CD8-positive, alpha-beta memory T cell (primary cell): ENCODE measurements at regions not wholly inside any gene's neighbourhood (a gene's known extent, or its start where the extent isn't known, plus 50 kb on each side); places are given as distances from the start of the nearest gene placed in this dataset.

ENCODE experiments used
- CTCF ChIA-PET: fragments of 350-600 bp; sonication (Branson Sonifier 250); formaldehyde crosslinking; loops from one replicate; lab custom pipeline; 2021; ENCODE audit warnings: antibody characterized with exemption; lab: Charles Lee
- POLR2A ChIA-PET: fragments of 350-600 bp; sonication (Branson Sonifier 250); formaldehyde crosslinking; loops from one replicate; lab custom pipeline; 2021; ENCODE audit warnings: antibody characterized with exemption; lab: Charles Lee
- DNase-seq, 5 donors: peaks; one replicate each; pipeline versions ENCODE4 v3.0.0 to v3.0.0-alpha.2; 2020 to 2022; ENCODE audit warnings: mixed read lengths in 1 of 5
- H3K27ac ChIP-seq: one replicate; pipeline ENCODE4 v1.7.0; 2013; ENCODE audit warnings: low read depth, mild to moderate bottlenecking, low read length, moderate library complexity
- H3K27me3 ChIP-seq: 2 replicates; pipeline ENCODE4 v1.7.0; 2013; ENCODE audit warnings: low read length, mild to moderate bottlenecking; ENCODE audit not compliant: insufficient read depth, poor library complexity, severe bottlenecking
- H3K36me3 ChIP-seq: 2 replicates; pipeline ENCODE4 v1.7.0; 2013; ENCODE audit warnings: mild to moderate bottlenecking, low read length, moderate library complexity; ENCODE audit not compliant: insufficient read depth
- H3K4me1 ChIP-seq: 2 replicates; pipeline ENCODE4 v1.7.0; 2013; ENCODE audit warnings: mild to moderate bottlenecking, low read length, moderate library complexity; ENCODE audit not compliant: insufficient read depth
- H3K4me3 ChIP-seq: 2 replicates; pipeline ENCODE4 v1.7.0; 2013; ENCODE audit warnings: mild to moderate bottlenecking, low read length
- H3K9me3 ChIP-seq: 2 replicates; pipeline ENCODE4 v1.7.0; 2013; ENCODE audit warnings: mild to moderate bottlenecking, low read length
- H3K27ac Mint-ChIP-seq, 8 donors: one replicate each; pipeline ENCODE4 v1.8.0; 2020 to 2021; ENCODE audit warnings: mixed read lengths in 8 of 8, mild to moderate bottlenecking in 6 of 8, inconsistent platforms in 3 of 8, moderate library complexity in 3 of 8
- H3K27me3 Mint-ChIP-seq, 2 donors: one replicate each; pipeline ENCODE4 v1.8.0; 2020 to 2021; ENCODE audit warnings: mixed read lengths in 2 of 2, mild to moderate bottlenecking in 1 of 2, moderate library complexity in 1 of 2
- H3K36me3 Mint-ChIP-seq, 3 donors: one replicate each; pipeline ENCODE4 v1.8.0; 2020 to 2021; ENCODE audit warnings: mixed read lengths in 3 of 3, inconsistent platforms in 1 of 3, mild to moderate bottlenecking in 1 of 3
- H3K4me1 Mint-ChIP-seq, 3 donors: one replicate each; pipeline ENCODE4 v1.8.0; 2020 to 2021; ENCODE audit warnings: mixed read lengths in 3 of 3, inconsistent platforms in 1 of 3, mild to moderate bottlenecking in 1 of 3
- H3K4me3 Mint-ChIP-seq, 7 donors: one replicate each; pipeline ENCODE4 v1.8.0; 2020 to 2021; ENCODE audit warnings: mixed read lengths in 7 of 7, mild to moderate bottlenecking in 6 of 7, moderate library complexity in 4 of 7, inconsistent platforms in 2 of 7
- H3K9me3 Mint-ChIP-seq, 5 donors: one replicate each; pipeline ENCODE4 v1.8.0; 2020 to 2022; ENCODE audit warnings: mixed read lengths in 5 of 5, mild to moderate bottlenecking in 3 of 5, moderate library complexity in 2 of 5, inconsistent platforms in 1 of 5

GRCh38 chr7:15862016-15862780 is 175.7 kb upstream of the MEOX2 start:
- H3K27ac Mint-ChIP-seq = no peak overlapping the region
- H3K4me3 Mint-ChIP-seq = no peak overlapping the region

GRCh38 chr7:15860264-15860949 is 173.9 kb upstream of the MEOX2 start:
- Histone ChIP-seq H3K4me1 (no peaks in the 10 kb centered on the region), H3K9me3 (no peaks in the 10 kb centered on the region), H3K36me3 (no peaks in the 10 kb centered on the region), H3K27ac (no peak overlapping the region), H3K4me3 (no peak overlapping the region), H3K27me3 (no peaks in the 10 kb centered on the region)
- POLR2A ChIA-PET = no interaction called here
- Mint-ChIP-seq H3K4me1 (no peaks in the 10 kb centered on the region), H3K9me3 (peaks cover 0 to 10% (median 5%) of the 10 kb centered on the region in 5 donors), H3K36me3 (no peaks in the 10 kb centered on the region), H3K27me3 (no peaks in the 10 kb centered on the region), H3K27ac (no peak overlapping the region), H3K4me3 (no peak overlapping the region)
- DNase-seq = no peak
- CTCF ChIA-PET = no interaction called here

More at GRCh38 chr7:15862016-15862780, 175.7 kb upstream of the MEOX2 start:
- Histone ChIP-seq H3K4me1 (no peaks in the 10 kb centered on the region), H3K27ac (no peak overlapping the region), H3K36me3 (no peaks in the 10 kb centered on the region), H3K27me3 (no peaks in the 10 kb centered on the region), H3K9me3 (no peaks in the 10 kb centered on the region), H3K4me3 (no peak overlapping the region)
- DNase-seq = no peak
- H3K4me1 Mint-ChIP-seq = no peaks in the 10 kb centered on the region
- CTCF ChIA-PET = no interaction called here
- H3K9me3 Mint-ChIP-seq = peaks cover 2 to 11% (median 5%) of the 10 kb centered on the region in 5 donors
- no peaks in the 10 kb centered on the region for H3K27me3 Mint-ChIP-seq
- POLR2A ChIA-PET = no interaction called here
- H3K36me3 Mint-ChIP-seq = no peaks in the 10 kb centered on the region

- no peaks in the 10 kb centered on the region for H3K4me1 ChIP-seq
- DNase-seq = no peak
- ChIA-PET POLR2A (no interaction called here), CTCF (no interaction called here)
- Mint-ChIP-seq H3K27ac (no peak overlapping the region), H3K4me3 (no peak overlapping the region), H3K36me3 (no peaks in the 10 kb centered on the region), H3K9me3 (peaks cover 0 to 8% (median 4%) of the 10 kb centered on the region in 5 donors), H3K4me1 (no peaks in the 10 kb centered on the region), H3K27me3 (no peaks in the 10 kb centered on the region)
- no peaks in the 10 kb centered on the region for H3K27me3 ChIP-seq
- H3K4me3 ChIP-seq = no peak overlapping the region
- H3K27ac ChIP-seq = no peak overlapping the region
- H3K36me3 ChIP-seq = no peaks in the 10 kb centered on the region
- no peaks in the 10 kb centered on the region for H3K9me3 ChIP-seq
Observed at GRCh38 chr7:15857026-15857425, 170.5 kb upstream of the MEOX2 start.

- Mint-ChIP-seq H3K4me1 (no peaks in the 10 kb centered on the region), H3K36me3 (no peaks in the 10 kb centered on the region), H3K4me3 (no peak overlapping the region), H3K27ac (no peak overlapping the region), H3K9me3 (peaks cover under 1 to 8% (median 2%) of the 10 kb centered on the region in 5 donors), H3K27me3 (no peaks in the 10 kb centered on the region)
- no peak overlapping the region for H3K4me3 ChIP-seq
- H3K36me3 ChIP-seq = no peaks in the 10 kb centered on the region
- H3K27me3 ChIP-seq = no peaks in the 10 kb centered on the region
- ChIA-PET POLR2A (no interaction called here), CTCF (no interaction called here)
- DNase-seq = no peak
- no peaks in the 10 kb centered on the region for H3K4me1 ChIP-seq
- no peaks in the 10 kb centered on the region for H3K9me3 ChIP-seq
- no peak overlapping the region for H3K27ac ChIP-seq
Observed at GRCh38 chr7:15856311-15856710, 169.8 kb upstream of the MEOX2 start.

GRCh38 chr7:15855525-15856109 is 169.1 kb upstream of the MEOX2 start:
- H3K27ac Mint-ChIP-seq = no peak overlapping the region
- H3K4me1 Mint-ChIP-seq = no peaks in the 10 kb centered on the region

GRCh38 chr7:15854841-15855524 is 168.5 kb upstream of the MEOX2 start:
- H3K36me3 Mint-ChIP-seq = no peaks in the 10 kb centered on the region
- ChIA-PET POLR2A (interaction anchor here (0.7 kb wide), 1 partner anchor 64 kb away, joined by 3 read pairs; no protein-coding TSS in a partner anchor), CTCF (no interaction called here)
- no peak for DNase-seq
- H3K4me3 ChIP-seq = no peak overlapping the region
- no peaks in the 10 kb centered on the region for H3K27me3 Mint-ChIP-seq
- H3K36me3 ChIP-seq = no peaks in the 10 kb centered on the region
- peaks cover 2 to 8% (median 4%) of the 10 kb centered on the region in 5 donors for H3K9me3 Mint-ChIP-seq
- no peaks in the 10 kb centered on the region for H3K9me3 ChIP-seq
- H3K4me3 Mint-ChIP-seq = no peak overlapping the region
- no peaks in the 10 kb centered on the region for H3K27me3 ChIP-seq
- no peaks in the 10 kb centered on the region for H3K4me1 Mint-ChIP-seq
- no peak overlapping the region for H3K27ac Mint-ChIP-seq
- no peak overlapping the region for H3K27ac ChIP-seq
- no peaks in the 10 kb centered on the region for H3K4me1 ChIP-seq

More at GRCh38 chr7:15855525-15856109, 169.1 kb upstream of the MEOX2 start:
- DNase-seq = no peak
- Histone ChIP-seq H3K27me3 (no peaks in the 10 kb centered on the region), H3K27ac (no peak overlapping the region), H3K36me3 (no peaks in the 10 kb centered on the region), H3K4me3 (no peak overlapping the region), H3K9me3 (no peaks in the 10 kb centered on the region), H3K4me1 (no peaks in the 10 kb centered on the region)
- Mint-ChIP-seq H3K36me3 (no peaks in the 10 kb centered on the region), H3K4me3 (peak overlapping the region in 1 of 7 donors; percentile 11), H3K9me3 (peaks cover 2 to 8% (median 2%) of the 10 kb centered on the region in 5 donors), H3K27me3 (no peaks in the 10 kb centered on the region)
- CTCF ChIA-PET = no interaction called here
- POLR2A ChIA-PET = no interaction called here

- Mint-ChIP-seq H3K4me3 (no peak overlapping the region), H3K36me3 (no peaks in the 10 kb centered on the region), H3K4me1 (no peaks in the 10 kb centered on the region), H3K27ac (no peak overlapping the region), H3K9me3 (peaks cover 2 to 11% (median 3%) of the 10 kb centered on the region in 5 donors), H3K27me3 (no peaks in the 10 kb centered on the region)
- ChIA-PET POLR2A (interaction anchor here (0.7 kb wide), 1 partner anchor 63 kb away, joined by 3 read pairs; no protein-coding TSS in a partner anchor), CTCF (no interaction called here)
- Histone ChIP-seq H3K4me1 (no peaks in the 10 kb centered on the region), H3K36me3 (no peaks in the 10 kb centered on the region), H3K27me3 (no peaks in the 10 kb centered on the region), H3K9me3 (no peaks in the 10 kb centered on the region), H3K4me3 (no peak overlapping the region), H3K27ac (no peak overlapping the region)
- DNase-seq = no peak
Observed at GRCh38 chr7:15853832-15854470, 167.5 kb upstream of the MEOX2 start.
